GM18517 (cell line): ENCODE measurements at regions not wholly inside any gene's neighbourhood (a gene's known extent, or its start where the extent isn't known, plus 50 kb on each side); places are given as distances from the start of the nearest gene placed in this dataset.

Experiments used
- ATAC-seq: cut with Tn5 transposase; IDR thresholded peaks from one replicate; pipeline ENCODE4 v1.9.1; 2021; ENCODE audit warnings: mild to moderate bottlenecking, moderate library complexity; ENCODE audit not compliant: unreplicated experiment

DNA sequence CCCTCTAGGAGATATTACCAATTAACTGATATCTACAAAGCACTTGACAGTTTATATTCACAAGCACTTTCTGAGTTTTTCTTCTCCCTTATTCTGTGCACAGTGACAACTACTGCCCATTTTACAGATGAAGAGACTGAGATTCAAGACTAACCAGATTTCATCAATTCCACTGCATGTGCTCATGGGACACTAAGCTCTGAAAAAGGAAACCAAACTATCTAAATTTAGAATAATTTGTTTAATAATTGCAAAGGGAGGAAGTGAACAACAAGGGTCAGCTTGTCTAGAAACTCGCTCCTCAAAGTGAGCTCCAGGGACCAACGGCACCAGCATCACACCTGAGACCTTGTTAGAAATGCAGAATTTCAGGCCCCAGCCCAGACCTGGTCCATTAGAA is 50.8 kb upstream of the MYLIP start:
- ATAC-seq, result peak; percentile 83

GRCh38 chr6:16069671-16070070 is 59.2 kb upstream of the MYLIP start:
- ATAC-seq, result no peak

DNA sequence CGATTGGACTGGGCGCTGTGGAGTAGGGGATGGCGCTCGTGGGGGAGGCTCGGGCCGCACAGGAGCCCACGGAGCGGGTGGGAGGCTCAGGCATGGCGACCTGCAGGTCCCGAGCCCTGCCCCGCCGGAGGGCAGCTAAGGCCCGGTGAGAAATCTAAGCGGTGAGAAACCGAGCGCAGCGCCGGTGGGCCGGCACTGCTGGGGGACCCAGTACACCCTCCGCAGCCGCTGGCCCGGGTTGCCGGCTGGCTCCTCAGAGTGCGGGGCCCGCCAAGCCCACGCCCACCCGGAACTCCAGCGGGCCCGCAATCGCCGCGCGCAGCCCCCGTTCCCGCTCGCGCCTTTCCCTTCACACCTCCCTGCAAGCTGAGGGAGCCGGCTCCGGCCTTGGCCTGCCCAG is 59.7 kb upstream of the MYLIP start:
- ATAC-seq, result no peak

GRCh38 chr6:16067568-16067967 is 61.3 kb upstream of the MYLIP start:
- no peak for ATAC-seq

- ATAC-seq, result no peak
These were observed 64.2 kb upstream of the MYLIP start for GRCh38 chr6:16064671-16065072.

GRCh38 chr6:16063580-16063979 is 65.3 kb upstream of the MYLIP start:
- ATAC-seq, result no peak

DNA sequence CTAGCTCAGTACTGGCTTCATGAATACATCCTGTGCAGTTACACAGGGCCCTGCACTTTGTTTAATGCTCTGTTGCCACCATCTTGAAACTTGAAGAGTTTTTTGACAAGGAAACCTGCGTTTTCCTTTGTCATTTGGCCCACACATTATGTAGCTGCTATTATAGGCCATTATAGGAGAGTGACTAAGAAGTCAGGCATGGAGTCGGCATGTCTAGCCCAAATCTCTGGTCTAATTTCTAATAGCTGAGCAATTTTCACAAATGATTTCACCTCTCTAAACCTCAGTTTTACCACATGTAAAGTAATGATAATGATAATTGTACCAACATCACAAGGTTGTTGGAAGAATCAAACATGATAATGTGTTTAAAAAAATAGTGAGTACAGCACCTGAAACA is 67.1 kb upstream of the MYLIP start:
- ATAC-seq, result no peak

DNA sequence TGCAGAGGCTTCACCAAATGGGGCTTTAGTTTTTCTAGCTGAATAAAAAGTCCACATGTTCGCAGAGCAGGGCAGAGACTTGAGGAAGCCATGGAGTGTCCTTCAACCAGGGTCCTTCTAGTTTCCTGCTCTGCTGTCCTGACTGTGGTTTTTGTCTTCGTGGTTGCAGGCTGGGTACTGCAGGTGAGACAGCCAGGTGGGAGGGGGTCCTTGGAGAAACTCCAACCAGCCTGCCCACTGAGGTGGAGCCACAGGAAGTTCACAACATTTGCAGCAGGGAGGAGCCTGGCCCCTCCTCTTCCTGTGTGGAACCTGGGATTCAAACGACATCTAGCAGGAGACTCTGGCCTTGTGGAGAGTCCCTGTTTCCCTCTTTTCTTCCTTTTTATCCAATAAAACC is 68.8 kb upstream of the MYLIP start:
- no peak for ATAC-seq

DNA sequence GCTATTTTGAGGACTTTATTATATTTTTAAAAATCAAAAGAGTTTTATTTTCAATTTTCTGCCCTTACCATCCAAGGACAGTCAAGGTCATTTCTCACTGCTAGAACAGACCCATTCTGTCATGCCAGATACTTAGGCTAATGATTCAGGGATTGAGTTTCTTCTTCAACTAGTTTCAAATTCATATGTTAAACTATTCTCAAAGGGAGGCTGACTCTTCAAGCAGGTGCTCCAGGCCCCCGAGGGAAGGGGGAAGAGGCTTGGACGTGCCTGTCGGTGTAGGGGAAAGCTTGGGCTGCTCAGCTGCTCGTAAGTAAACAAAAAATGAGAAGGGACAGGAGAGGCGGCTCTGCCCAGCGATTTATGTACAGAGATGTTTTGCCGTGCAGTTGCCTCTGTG is 69.4 kb upstream of the MYLIP start:
- ATAC-seq, result no peak

DNA sequence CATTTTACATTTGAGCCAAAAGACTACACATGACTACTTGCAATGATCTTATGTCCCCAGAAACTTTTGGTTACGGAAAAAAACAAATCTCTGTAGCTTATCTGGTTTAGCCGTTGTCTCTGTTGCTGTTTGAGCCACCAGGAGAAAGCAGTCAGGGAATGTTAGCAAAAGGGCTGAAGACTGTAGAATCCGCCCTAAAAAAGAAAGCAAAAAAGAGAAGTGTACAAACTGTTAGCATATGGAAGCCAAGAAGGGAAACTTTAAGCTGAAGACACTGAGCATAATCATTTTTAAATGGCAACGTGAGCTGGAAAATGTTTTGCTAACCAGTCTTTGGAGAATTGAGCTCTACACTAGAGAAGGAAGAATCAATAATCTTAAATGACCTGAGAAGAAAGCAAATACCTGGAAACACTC is 69.9 kb upstream of the MYLIP start:
- ATAC-seq, result no peak

DNA sequence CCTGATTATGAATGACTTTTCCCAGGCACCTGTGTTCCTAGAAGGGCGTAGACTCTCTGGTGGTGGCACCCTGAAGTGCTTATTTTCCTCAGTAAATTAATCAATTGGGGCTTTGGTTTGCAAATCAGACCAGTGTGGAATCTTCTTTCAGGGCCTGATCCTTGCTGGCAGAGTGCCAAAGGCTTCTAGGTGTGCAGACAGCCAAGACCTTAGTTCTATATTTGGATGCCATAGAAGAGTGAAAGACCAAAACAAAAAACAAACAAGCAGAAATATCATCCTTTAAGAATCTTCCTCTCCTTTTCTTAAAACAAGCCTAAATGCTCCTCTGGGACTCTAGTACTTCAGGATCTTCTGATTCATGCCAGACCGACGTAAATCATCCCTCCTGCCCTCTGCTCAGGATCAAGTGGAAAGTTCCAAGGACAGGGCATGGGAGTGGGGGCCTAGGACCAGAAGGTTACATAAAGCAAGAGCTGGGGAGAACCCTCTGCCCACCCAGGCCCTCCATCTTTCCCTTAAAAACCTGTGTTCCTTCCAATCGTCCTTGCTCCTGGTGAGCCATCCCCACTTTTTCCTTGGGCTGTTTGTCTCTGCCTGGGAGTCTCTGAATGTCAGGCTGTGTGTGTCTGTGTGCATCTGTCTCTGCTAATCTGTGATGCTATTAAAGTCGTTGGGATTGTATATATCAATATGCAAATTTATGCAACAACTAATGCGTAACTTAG is 70.5 kb upstream of the MYLIP start:
- no peak for ATAC-seq

GRCh38 chr6:16057446-16057845 is 71.4 kb upstream of the MYLIP start:
- no peak for ATAC-seq

DNA sequence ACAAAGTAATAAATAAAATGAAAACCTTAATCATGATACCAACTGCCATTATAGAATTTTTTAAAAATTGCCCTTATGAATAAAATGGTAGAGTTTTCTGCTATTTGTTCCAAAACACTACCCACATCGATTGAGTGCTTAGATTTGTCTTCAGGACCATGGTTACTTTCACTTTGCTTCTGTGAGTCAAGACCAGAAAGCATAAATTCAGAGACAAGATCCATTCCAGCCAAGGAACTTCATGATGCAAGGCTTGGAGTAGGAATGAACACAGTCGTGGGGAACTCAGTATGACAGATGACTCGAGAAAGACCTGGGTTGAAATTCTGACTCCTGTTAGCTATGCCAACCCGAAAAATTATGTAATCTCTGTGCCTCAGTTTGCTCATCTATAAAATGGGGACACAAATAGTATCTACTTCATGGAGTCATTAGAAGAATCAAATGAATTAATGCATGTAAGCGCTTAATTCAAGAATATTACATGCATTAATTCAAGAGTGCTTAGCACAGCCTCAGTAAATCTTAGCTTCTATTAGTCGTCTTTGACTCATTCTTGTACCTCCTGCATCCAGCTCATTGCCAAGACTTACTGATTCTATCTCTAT is 72.5 kb upstream of the MYLIP start:
- ATAC-seq, result no peak

DNA sequence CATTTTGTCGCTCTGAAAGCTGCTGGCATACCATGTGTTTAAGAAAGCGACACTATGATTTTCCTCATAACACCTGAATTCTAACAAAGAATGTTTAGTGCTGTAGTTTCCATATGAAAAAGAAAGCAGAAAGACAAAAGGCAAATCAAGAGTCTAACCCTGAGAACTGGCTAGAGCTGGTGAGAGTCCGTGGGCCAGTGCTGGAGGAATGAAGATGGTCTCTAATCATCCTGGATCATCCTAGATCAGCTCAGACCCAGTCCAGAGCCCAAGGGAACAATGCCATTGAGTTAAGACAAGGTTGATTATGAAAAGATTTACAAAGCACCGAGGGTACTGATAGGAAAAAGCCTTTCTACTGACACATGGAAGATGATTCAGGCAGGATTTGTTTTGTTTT is 73.0 kb upstream of the MYLIP start:
- no peak for ATAC-seq

GRCh38 chr6:16049168-16049567 is 79.7 kb upstream of the MYLIP start:
- ATAC-seq, result no peak

DNA sequence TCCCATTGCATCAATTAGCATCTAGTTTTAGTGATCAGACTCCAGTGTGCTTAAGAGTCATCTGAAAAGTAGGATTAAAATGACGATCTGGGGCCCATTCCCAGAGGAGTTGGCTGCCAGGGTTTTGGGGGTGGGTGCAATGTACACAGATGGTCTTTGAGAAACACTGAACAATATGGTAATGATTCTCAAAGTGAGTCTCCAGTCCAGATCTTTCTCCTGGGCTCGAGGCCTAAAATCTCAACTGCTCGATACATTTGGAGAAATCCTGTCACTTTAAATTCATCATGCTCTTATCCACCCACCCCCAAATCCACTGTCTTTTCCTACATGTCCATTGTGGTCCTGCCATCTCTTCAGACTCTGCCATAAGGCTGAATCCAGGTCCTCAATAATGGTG is 80.7 kb upstream of the MYLIP start:
- no peak for ATAC-seq

DNA sequence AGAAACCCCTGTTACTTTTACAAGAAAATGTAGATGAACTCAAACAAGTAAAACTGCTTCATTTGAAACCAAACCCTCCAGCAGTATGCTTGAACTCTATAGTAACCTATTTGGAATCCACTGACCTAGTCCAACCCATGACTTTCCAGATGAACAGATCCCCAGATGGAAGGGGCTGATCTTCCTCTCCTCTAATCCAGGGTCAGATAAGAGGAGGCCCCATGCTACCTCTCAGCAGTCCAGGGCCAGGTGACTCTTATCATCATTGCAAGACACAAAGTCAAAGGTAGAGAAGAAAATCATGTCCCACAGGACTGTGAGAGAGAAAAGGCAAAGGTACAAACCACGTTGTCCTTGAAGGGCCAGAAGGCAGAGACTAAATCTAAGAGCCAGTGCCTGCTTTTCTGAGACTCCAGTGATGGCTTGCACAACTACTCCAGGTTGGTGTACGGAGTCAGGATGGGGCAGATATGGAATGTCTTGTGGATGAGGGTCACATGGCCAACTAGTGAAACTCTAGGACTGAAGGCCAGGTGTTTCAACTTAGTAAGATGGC is 81.4 kb upstream of the MYLIP start:
- no peak for ATAC-seq

GRCh38 chr6:16045238-16045637 is 83.6 kb upstream of the MYLIP start:
- no peak for ATAC-seq

GRCh38 chr6:16044211-16044643 is 84.7 kb upstream of the MYLIP start:
- ATAC-seq, result no peak

DNA sequence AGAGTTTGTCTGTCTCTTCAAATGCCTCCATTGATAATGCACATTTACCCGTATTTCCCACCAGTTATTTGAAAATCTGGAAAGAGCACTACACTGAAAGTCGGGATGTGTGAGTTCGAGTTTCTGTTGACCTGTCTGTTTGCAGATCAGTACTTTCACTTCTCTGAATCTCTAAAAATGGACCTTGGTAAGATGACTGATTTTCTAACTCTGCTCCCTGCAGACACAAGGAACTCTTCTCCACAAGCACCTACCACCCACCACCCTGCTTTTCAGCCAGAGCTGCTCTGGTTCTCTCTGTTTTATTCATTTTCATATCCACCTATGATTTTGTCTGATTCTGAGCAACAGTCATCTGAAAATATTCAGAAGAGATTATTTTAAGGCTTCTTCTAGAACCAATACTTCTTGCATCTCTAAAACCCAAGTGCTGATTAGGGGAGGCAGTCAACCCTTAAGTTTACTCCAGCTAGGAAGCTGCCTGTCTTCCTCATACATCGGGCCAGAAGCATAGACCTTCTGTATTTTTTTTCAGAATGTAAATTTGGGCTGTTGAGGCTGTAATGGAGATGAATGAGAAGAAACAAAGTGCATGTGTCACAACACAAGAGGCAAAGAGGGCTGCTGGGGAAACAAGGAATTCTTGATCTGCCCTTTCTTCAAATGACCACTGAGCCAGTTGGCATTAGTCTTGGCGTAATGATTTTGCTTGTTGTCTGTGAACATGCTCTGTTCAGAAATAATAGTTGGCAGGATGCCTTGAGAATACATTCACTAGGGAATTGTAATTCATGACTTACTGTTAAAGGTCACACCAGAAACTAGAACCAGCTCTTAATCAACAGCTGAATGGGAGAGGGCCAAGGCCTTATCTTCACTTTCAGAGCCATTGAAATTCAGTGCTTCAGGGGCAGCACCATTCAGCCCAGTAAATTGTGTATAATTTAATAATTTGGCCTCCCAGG is 85.4 kb upstream of the MYLIP start:
- peak; percentile 75 for ATAC-seq

DNA sequence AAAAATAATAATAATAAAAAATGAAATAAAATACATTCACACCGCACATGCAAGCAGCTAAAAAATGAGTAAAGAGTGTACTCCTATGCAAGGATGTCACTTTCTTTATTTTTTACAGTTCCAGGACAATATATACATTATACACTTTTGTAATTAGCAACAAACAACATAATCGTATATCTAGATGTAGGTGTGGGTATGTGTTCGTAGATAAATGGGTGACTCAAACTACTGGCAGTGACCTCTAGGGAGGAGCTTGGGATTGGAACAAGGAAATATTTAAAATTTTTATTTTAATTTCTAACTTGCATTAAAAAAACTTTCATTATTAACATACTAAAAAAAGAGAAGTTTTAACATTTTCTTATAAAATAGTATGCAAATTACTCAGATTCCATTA is 86.1 kb upstream of the MYLIP start:
- ATAC-seq, result no peak
